GM18907 (cell line): ENCODE measurements at regions not wholly inside any gene's neighbourhood (a gene's known extent, or its start where the extent isn't known, plus 50 kb on each side); places are given as distances from the start of the nearest gene placed in this dataset.

Source experiments
- ATAC-seq: cut with Tn5 transposase; IDR thresholded peaks from one replicate; pipeline ENCODE4 v1.9.1; 2021; ENCODE audit warnings: mild to moderate bottlenecking, moderate library complexity; ENCODE audit not compliant: unreplicated experiment

- no peak for ATAC-seq
Measured at GRCh38 chr4:41358647-41359421, 102.1 kb downstream of the UCHL1 start.

- no peak for ATAC-seq
Measured at GRCh38 chr4:41359422-41359775, 102.7 kb downstream of the UCHL1 start.

- ATAC-seq: no peak
Measured at GRCh38 chr4:41359836-41360213, 103.1 kb downstream of the UCHL1 start.

- no peak for ATAC-seq
Measured at GRCh38 chr4:41360214-41360920, 103.6 kb downstream of the UCHL1 start.

- no peak for ATAC-seq
Measured at GRCh38 chr4:41360921-41361793, 104.4 kb downstream of the UCHL1 start.

- no peak for ATAC-seq
Measured at GRCh38 chr4:41361794-41362526, 105.2 kb downstream of the UCHL1 start.

- ATAC-seq: no peak
Measured at GRCh38 chr4:41362621-41363383, 106.1 kb downstream of the UCHL1 start.

- ATAC-seq: no peak
Measured at GRCh38 chr4:41363384-41363981, 106.8 kb downstream of the UCHL1 start.

- ATAC-seq: no peak
Measured at GRCh38 chr4:41364876-41365275, 108.1 kb downstream of the UCHL1 start.

GRCh38 chr4:41365681-41366080 is 109.0 kb downstream of the UCHL1 start:
- no peak for ATAC-seq

- ATAC-seq: no peak
Measured at GRCh38 chr4:41366911-41367517, 110.3 kb downstream of the UCHL1 start.

GRCh38 chr4:41369680-41370079 is 113.0 kb downstream of the UCHL1 start:
- ATAC-seq: no peak

GRCh38 chr4:41373221-41373620 is 116.5 kb downstream of the UCHL1 start:
- ATAC-seq: no peak

- ATAC-seq: no peak
Measured at GRCh38 chr4:41374490-41374889, 117.8 kb downstream of the UCHL1 start.

- no peak for ATAC-seq
Measured at GRCh38 chr4:41375561-41375960, 118.8 kb downstream of the UCHL1 start.

- ATAC-seq: no peak
Measured at GRCh38 chr4:41377196-41377595, 120.5 kb downstream of the UCHL1 start.

- no peak for ATAC-seq
Measured at GRCh38 chr4:41379230-41379629, 122.5 kb downstream of the UCHL1 start.

GRCh38 chr4:41380511-41381157 is 123.9 kb downstream of the UCHL1 start:
- no peak for ATAC-seq

- no peak for ATAC-seq
Measured at GRCh38 chr4:41381384-41381783, 124.7 kb downstream of the UCHL1 start.
